ENCODE measurements at regions not wholly inside any gene's neighbourhood (a gene's known extent, or its start where the extent isn't known, plus 50 kb on each side); places are given as distances from the start of the nearest gene placed in this dataset.

GRCh38 chr17:53630638-53631037, 192.1 kb upstream of the KIF2B start:
- H3K4me2 ChIP-seq: no peak overlapping the region
- H3K9me3 ChIP-seq: no peaks in the 10 kb centered on the region
- no peaks in the 10 kb centered on the region; the same call in 1 of the 2 replicates for H3K9me2 ChIP-seq
- peaks cover 30% of the 10 kb centered on the region for H3F3A ChIP-seq (replicated peaks; ENCODE audit: insufficient read depth)
- H3K36me3 ChIP-seq (replicated peaks in 1 of 2; ENCODE audit: control insufficient read depth in 1 of 2, insufficient read depth in 2 of 2, low read length in 1 of 2): no peaks in the 10 kb centered on the region
- no peak overlapping the region for H3K4me3 ChIP-seq (ENCODE audit: low read depth in 2 of 2, low read length in 1 of 2)
- no peak overlapping the region for H3K9ac ChIP-seq
- no peaks in the 10 kb centered on the region for H4K20me1 ChIP-seq (ENCODE audit: insufficient read depth)
- no peaks in the 10 kb centered on the region for H3K79me2 ChIP-seq (ENCODE audit: insufficient read depth)
- no peaks in the 10 kb centered on the region for H3K27me3 ChIP-seq (ENCODE audit: insufficient read depth)
- 39% methylated on average over 1 of the region's 1 CpG for WGBS (ENCODE audit: low lambda C conversion rate)
- ChIA-PET CTCF (interaction anchor here (1.1 kb wide), 1 partner anchor 9 kb away, joined by 4 read pairs; no protein-coding TSS in a partner anchor), POLR2A (no interaction called here)
- H3K4me1 ChIP-seq (ENCODE audit: control insufficient read depth in 1 of 2, insufficient read depth in 2 of 2, low read depth in 1 of 2, low read length in 1 of 2): peaks cover 0 to 30% of the 10 kb centered on the region in 2 experiments; a peak in 3 of 4 replicates
- peak; percentile 18; the same call in 1 of the 2 replicates for TF ChIP-seq RAD21 (IDR thresholded peaks at IDR 0.05; ENCODE audit: low read length)
- TF ChIP-seq CHD2 (IDR thresholded peaks at IDR 0.05; ENCODE audit: low read length, partially characterized antibody): no peak
- TF ChIP-seq NFIC (IDR thresholded peaks at IDR 0.05; ENCODE audit: borderline replicate concordance): no peak
- no peak for TF ChIP-seq USF1 (IDR thresholded peaks at IDR 0.05; ENCODE audit: borderline replicate concordance, low read depth)
- peak; percentile 23 for TF ChIP-seq CTCF (IDR thresholded peaks at IDR 0.05)
- H2AFZ ChIP-seq (ENCODE audit: low read depth): no peak overlapping the region
- no peak for DNase-seq
- no peak overlapping the region for H3K27ac ChIP-seq (ENCODE audit: low read depth in 2 of 2, low read length in 1 of 2)

- no peaks in the 10 kb centered on the region for H3K79me2 ChIP-seq (ENCODE audit: insufficient read depth)
- ChIA-PET CTCF (interaction anchor here (1.1 kb wide), 1 partner anchor 9 kb away, joined by 4 read pairs; no protein-coding TSS in a partner anchor), POLR2A (no interaction called here)
- peak overlapping the region in 1 of 2 experiments; percentile 87; a peak in 2 of 4 replicates for H3K27ac ChIP-seq (ENCODE audit: low read depth in 2 of 2, low read length in 1 of 2)
- TF ChIP-seq GABPA (IDR thresholded peaks at IDR 0.05; ENCODE audit: low read depth) (no peak), MAX (IDR thresholded peaks at IDR 0.05; ENCODE audit: low read depth) (no peak), TEAD4 (IDR thresholded peaks at IDR 0.05; ENCODE audit: borderline replicate concordance, insufficient read depth) (no peak)
- no peak overlapping the region for H3K9ac ChIP-seq
- peaks cover 0 to 30% of the 10 kb centered on the region in 2 experiments; a peak in 3 of 4 replicates for H3K4me1 ChIP-seq (ENCODE audit: control insufficient read depth in 1 of 2, insufficient read depth in 2 of 2, low read depth in 1 of 2, low read length in 1 of 2)
- H3K4me2 ChIP-seq: no peak overlapping the region
- no peaks in the 10 kb centered on the region for H3K36me3 ChIP-seq (replicated peaks in 1 of 2; ENCODE audit: control insufficient read depth in 1 of 2, insufficient read depth in 2 of 2, low read length in 1 of 2)
- no peaks in the 10 kb centered on the region for H3K9me3 ChIP-seq
- no peaks in the 10 kb centered on the region for H3K27me3 ChIP-seq (ENCODE audit: insufficient read depth)
- H3K9me2 ChIP-seq: no peaks in the 10 kb centered on the region; the same call in 1 of the 2 replicates
- DNase-seq: no peak
- 94% methylated on average over 3 of the region's 3 CpGs for WGBS (ENCODE audit: low lambda C conversion rate)
- H2AFZ ChIP-seq (ENCODE audit: low read depth): no peak overlapping the region; the same call in 1 of the 2 replicates
- no peaks in the 10 kb centered on the region for H4K20me1 ChIP-seq (ENCODE audit: insufficient read depth)
- peaks cover 30% of the 10 kb centered on the region for H3F3A ChIP-seq (replicated peaks; ENCODE audit: insufficient read depth)
- no peak overlapping the region for H3K4me3 ChIP-seq (ENCODE audit: low read depth in 2 of 2, low read length in 1 of 2)
Observed at GRCh38 chr17:53630115-53630514, 192.6 kb upstream of the KIF2B start.
